ENCODE measurements at regions not wholly inside any gene's neighbourhood (a gene's known extent, or its start where the extent isn't known, plus 50 kb on each side); places are given as distances from the start of the nearest gene placed in this dataset.
"Not testable (repeated sequence)": the region's sequence is repeated elsewhere in the genome, so short reads cannot be mapped to it uniquely, and the experiment has no call there.

DNA sequence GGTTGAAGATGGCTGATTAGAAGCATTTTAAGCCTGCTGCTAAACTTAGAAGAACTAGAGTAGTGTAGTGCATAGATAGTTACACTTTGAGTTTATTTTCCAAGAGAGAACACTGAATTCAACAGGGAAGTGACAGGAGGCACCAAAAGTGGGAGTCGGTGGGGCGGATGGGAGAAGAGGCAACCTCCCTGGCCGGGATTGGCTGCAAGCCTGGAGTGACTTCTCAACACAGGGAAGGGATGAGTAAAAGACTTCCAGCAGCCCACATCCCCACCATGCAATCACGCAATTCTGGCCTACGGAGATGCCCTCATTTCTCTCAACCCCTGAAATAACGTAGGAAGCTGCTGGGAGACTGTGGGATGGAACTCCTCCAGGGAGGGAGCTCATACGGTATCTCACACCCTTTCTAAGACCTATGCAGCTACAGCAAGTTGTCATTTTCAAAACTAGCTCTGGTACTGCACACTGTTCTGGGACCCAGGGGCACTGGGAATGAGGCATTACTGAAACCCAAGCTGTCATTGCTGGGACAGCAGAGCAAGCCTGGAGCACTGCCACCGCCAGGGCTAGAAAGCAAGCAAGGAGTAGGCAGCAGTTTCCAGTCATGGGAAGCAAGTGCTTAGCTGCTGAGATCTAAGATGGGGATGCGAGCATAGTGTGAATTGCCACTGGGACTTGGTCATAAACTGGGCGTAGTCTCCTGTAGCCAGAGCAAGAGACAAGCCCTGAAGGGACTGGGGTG is 331.6 kb upstream of the PTGER4 start:
- H3K4me1 ChIP-seq (ENCODE audit: insufficient read depth, low read length), result no peaks in the 10 kb centered on the region
- H3K9me3 ChIP-seq (ENCODE audit: low read length), result no peaks in the 10 kb centered on the region
- H3K4me3 ChIP-seq (ENCODE audit: low read length), result no peak overlapping the region
- no peaks in the 10 kb centered on the region for H3K36me3 ChIP-seq (ENCODE audit: insufficient read depth, low read length)
- no peaks in the 10 kb centered on the region for H3K27me3 ChIP-seq (ENCODE audit: insufficient read depth, low read length)
- no peak overlapping the region for H2AFZ ChIP-seq (ENCODE audit: low read depth, low read length)

DNA sequence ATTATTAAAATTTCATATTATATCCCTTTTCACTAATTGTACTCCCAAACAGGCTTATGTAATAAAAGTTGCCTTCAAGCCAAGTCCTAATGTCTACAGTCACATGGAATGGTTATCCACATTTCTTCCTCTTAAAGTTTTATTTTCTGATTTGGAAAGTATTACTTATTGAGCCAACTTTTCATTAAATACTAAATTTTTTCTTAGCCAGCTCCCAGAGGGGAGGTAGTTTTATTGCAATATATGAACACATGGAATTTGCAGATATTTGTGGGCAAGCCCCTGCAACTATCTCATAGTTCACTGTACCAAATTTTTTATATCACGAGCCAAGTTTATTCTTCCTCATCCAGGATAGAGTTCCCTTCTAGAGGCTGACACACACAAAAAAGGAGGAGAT is 332.8 kb upstream of the PTGER4 start:
- no peak overlapping the region for H2AFZ ChIP-seq (ENCODE audit: low read depth, low read length)
- no peak overlapping the region for H3K4me3 ChIP-seq (ENCODE audit: low read length)
- no peaks in the 10 kb centered on the region for H3K4me1 ChIP-seq (ENCODE audit: insufficient read depth, low read length)
- H3K27me3 ChIP-seq (ENCODE audit: insufficient read depth, low read length), result no peaks in the 10 kb centered on the region
- H3K36me3 ChIP-seq (ENCODE audit: insufficient read depth, low read length), result no peaks in the 10 kb centered on the region
- H3K9me3 ChIP-seq (ENCODE audit: low read length), result no peaks in the 10 kb centered on the region

DNA sequence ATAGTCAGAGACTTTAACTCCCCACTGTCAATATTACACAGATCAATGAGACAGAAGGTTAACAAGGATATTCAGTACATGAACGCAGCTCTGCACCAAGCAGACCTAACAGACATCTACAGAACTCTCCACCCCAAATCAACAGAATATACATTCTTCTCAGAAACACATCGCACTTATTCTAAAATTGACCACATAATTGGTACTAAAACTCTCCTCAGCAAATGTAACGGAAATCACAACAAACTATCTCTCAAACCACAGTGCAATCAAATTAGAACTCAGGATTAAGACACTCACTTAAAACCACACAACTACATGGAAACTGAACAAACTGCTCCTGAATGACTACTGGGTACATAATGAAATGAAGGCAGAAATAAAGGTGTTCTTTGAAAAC is 341.3 kb upstream of the PTGER4 start:
- not testable (repeated sequence) for H3K36me3 ChIP-seq (ENCODE audit: insufficient read depth, low read length); H3K27me3 ChIP-seq (ENCODE audit: insufficient read depth, low read length); H3K4me3 ChIP-seq (ENCODE audit: low read length); H3K9me3 ChIP-seq (ENCODE audit: low read length); H3K4me1 ChIP-seq (ENCODE audit: insufficient read depth, low read length); H2AFZ ChIP-seq (ENCODE audit: low read depth, low read length)

DNA sequence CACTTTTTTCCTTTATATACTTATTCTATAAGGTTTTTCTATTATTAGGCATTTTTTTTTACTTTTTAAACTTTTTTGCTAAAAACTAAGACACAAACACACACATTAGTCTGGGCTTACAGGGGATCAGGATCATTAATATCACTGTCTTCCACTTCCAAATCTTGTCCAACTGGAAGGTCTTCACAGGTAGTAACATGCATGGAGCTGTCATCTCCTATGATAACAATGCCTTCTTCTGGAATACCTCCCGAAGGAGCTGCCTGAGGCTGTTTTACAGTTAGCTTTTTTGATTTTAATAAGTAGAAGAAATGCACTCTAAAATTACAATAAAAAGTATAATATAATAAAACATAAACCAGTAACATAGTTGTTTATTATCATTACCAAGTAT is 345.5 kb upstream of the PTGER4 start:
- Histone ChIP-seq H3K27me3 (ENCODE audit: insufficient read depth, low read length) (no peaks in the 10 kb centered on the region), H3K9me3 (ENCODE audit: low read length) (no peaks in the 10 kb centered on the region), H2AFZ (ENCODE audit: low read depth, low read length) (no peak overlapping the region), H3K4me3 (ENCODE audit: low read length) (no peak overlapping the region), H3K36me3 (ENCODE audit: insufficient read depth, low read length) (no peaks in the 10 kb centered on the region), H3K4me1 (ENCODE audit: insufficient read depth, low read length) (no peaks in the 10 kb centered on the region)

DNA sequence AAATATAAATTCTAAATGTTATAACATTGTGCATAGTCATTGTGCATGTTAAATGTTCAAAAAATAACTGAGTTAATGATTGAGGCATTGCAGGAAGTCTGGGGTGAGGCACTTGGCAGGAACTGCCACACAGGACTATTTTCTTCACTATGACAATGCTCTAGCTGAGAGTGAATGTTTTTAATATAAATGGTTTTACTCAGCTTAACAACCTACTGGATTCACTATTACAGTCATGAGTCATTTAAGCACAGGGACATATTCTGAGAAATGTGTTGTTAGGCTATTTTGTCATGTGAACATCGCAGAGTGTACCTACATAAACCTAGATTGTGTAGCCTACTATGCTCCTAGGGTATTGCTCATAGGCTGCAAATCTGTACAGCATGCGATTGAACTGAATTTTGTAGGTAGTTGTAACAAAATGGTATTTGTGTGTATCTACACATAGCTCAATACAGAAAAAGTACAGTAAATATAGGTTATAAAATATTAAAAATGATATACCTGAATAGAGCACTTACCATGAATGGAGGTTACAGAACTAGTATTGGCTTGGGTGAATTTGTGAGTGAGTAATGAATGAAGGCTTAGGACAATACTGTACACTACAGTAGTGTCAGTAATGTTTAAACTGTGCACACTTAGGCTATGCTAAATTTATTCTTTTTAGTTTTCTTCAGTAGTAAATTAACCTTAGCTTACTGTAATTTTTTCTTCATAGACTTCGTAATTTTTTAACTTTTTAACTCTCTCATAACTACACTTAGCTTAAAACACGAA is 346.1 kb upstream of the PTGER4 start:
- no peaks in the 10 kb centered on the region for H3K36me3 ChIP-seq (ENCODE audit: insufficient read depth, low read length)
- no peaks in the 10 kb centered on the region for H3K9me3 ChIP-seq (ENCODE audit: low read length)
- H2AFZ ChIP-seq (ENCODE audit: low read depth, low read length), result no peak overlapping the region
- no peaks in the 10 kb centered on the region for H3K27me3 ChIP-seq (ENCODE audit: insufficient read depth, low read length)
- H3K4me1 ChIP-seq (ENCODE audit: insufficient read depth, low read length), result no peaks in the 10 kb centered on the region
- H3K4me3 ChIP-seq (ENCODE audit: low read length), result no peak overlapping the region

DNA sequence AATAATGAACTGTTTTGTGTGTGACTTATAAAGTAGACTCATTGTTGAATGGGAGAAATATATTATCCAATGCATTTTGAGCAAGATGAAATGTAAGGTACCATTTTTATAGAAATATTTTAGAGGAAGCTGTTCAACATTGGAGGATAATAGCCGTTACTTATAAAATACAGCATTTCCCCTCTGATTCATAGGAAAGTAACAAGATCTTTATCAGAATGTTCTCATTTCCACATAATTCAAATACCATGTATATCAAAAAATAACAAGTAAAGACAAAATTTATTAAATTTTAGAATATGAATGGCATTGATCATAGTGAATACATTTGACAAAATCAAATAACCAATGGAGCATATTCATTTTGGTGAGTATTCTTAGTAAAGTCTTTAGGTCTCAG is 346.7 kb upstream of the PTGER4 start:
- Histone ChIP-seq H2AFZ (ENCODE audit: low read depth, low read length) (no peak overlapping the region), H3K9me3 (ENCODE audit: low read length) (no peaks in the 10 kb centered on the region), H3K36me3 (ENCODE audit: insufficient read depth, low read length) (no peaks in the 10 kb centered on the region), H3K4me1 (ENCODE audit: insufficient read depth, low read length) (no peaks in the 10 kb centered on the region), H3K4me3 (ENCODE audit: low read length) (no peak overlapping the region), H3K27me3 (ENCODE audit: insufficient read depth, low read length) (no peaks in the 10 kb centered on the region)

DNA sequence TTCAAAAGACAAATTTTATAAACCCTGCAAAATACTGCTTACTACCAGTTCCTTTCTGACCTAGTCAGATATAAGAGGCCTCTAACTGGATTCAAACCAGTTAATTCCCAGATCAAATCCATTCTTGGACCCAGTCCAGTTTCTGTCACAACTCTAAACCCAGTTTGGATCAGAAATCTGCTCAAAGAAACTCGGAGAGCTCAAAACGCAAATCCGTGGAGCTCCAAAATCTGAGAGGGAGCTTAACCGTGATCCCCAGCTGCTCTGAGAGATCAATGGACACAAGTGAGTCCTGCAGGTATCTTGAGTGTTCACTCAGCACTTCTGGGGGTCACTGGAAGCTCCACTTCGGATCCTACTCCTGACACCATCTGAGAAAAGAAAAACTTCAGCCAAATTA is 348.1 kb upstream of the PTGER4 start:
- Histone ChIP-seq H3K4me1 (ENCODE audit: insufficient read depth, low read length) (no peaks in the 10 kb centered on the region), H3K36me3 (ENCODE audit: insufficient read depth, low read length) (no peaks in the 10 kb centered on the region), H3K27me3 (ENCODE audit: insufficient read depth, low read length) (no peaks in the 10 kb centered on the region), H2AFZ (ENCODE audit: low read depth, low read length) (no peak overlapping the region), H3K4me3 (ENCODE audit: low read length) (no peak overlapping the region), H3K9me3 (ENCODE audit: low read length) (no peaks in the 10 kb centered on the region)

DNA sequence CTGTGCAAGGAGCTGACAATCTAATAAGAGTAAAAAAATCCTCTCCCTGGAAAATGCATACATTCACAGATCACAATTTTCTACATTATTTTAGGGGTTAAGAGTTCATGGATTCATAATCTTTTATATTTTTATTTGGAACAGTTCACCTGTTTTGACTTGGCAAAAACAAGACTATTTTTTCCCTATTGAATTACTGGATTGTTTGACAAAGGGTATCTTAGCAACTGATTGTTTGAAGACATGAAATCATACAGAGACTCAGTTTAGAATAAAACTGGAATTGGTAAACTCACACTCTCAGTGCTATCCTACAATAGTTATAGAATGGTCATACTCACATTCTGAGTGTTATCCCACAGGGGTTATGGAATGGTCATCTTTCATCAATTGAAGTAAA is 358.2 kb upstream of the PTGER4 start:
- no peaks in the 10 kb centered on the region for H3K9me3 ChIP-seq (ENCODE audit: low read length)
- H2AFZ ChIP-seq (ENCODE audit: low read depth, low read length), result no peak overlapping the region
- no peak overlapping the region for H3K4me3 ChIP-seq (ENCODE audit: low read length)
- no peaks in the 10 kb centered on the region for H3K36me3 ChIP-seq (ENCODE audit: insufficient read depth, low read length)
- H3K27me3 ChIP-seq (ENCODE audit: insufficient read depth, low read length), result no peaks in the 10 kb centered on the region
- no peaks in the 10 kb centered on the region for H3K4me1 ChIP-seq (ENCODE audit: insufficient read depth, low read length)

DNA sequence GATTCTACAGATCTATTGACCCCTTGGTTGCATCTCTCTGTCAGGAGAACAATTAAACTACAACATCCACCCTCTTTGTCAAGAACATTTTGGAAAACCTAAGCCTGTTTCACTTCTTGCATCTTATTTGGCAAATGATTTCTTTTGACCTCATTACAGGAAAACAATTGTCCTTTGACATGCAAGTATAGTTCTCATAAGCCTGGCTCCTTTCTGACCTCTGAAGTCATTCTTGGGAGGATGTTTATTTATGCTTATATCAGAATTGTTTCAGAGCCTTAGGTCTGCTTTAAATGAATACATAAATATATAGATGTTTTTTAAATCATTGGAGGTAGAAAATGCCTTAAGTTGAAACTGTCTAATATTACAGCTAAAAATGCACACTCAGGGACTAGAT is 361.3 kb upstream of the PTGER4 start:
- H3K4me1 ChIP-seq (ENCODE audit: insufficient read depth, low read length), result no peaks in the 10 kb centered on the region
- no peaks in the 10 kb centered on the region for H3K36me3 ChIP-seq (ENCODE audit: insufficient read depth, low read length)
- H3K4me3 ChIP-seq (ENCODE audit: low read length), result no peak overlapping the region
- no peaks in the 10 kb centered on the region for H3K9me3 ChIP-seq (ENCODE audit: low read length)
- H3K27me3 ChIP-seq (ENCODE audit: insufficient read depth, low read length), result no peaks in the 10 kb centered on the region
- H2AFZ ChIP-seq (ENCODE audit: low read depth, low read length), result no peak overlapping the region

DNA sequence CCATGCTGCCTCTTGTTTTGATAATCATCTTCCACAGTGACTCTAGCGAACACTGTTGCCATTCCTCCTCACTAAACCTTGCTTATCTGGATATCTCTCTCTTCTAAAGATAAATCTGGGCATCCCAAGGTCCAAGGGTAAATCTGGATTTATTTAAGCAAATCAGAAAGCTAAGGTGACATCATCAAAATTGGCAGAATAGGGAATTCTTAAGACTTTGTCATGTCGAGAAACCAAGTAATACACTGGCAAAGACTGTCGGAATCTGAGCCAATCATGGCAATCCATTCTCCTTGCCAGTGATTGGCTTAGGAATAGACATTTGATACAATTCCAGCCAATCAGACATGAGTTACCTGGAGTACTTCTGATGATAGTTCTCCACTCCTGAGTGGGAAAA is 362.7 kb upstream of the PTGER4 start:
- H2AFZ ChIP-seq (ENCODE audit: low read depth, low read length), result no peak overlapping the region
- no peak overlapping the region for H3K4me3 ChIP-seq (ENCODE audit: low read length)
- H3K9me3 ChIP-seq (ENCODE audit: low read length), result no peaks in the 10 kb centered on the region
- H3K4me1 ChIP-seq (ENCODE audit: insufficient read depth, low read length), result no peaks in the 10 kb centered on the region
- H3K27me3 ChIP-seq (ENCODE audit: insufficient read depth, low read length), result no peaks in the 10 kb centered on the region
- H3K36me3 ChIP-seq (ENCODE audit: insufficient read depth, low read length), result no peaks in the 10 kb centered on the region

DNA sequence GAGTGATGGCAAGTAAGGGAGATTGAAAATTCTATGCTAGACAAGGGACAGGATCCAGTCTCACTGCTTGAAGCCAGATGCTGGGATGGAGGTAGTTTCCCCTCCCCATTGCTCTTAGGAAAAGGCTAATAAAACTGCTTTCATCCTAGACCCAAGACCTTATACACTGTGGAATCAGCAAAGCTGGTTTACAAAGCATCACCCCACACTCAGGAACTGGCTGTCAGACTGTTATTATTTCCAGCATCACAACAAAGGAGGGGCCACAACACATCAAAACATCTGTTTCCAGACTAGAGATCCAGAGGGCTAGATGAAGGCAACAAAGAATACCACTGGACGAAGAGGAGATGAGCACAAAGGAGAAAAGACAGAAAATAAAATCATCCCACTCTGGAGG is 364.6 kb upstream of the PTGER4 start:
- no peaks in the 10 kb centered on the region for H3K27me3 ChIP-seq (ENCODE audit: insufficient read depth, low read length)
- no peaks in the 10 kb centered on the region for H3K9me3 ChIP-seq (ENCODE audit: low read length)
- no peaks in the 10 kb centered on the region for H3K36me3 ChIP-seq (ENCODE audit: insufficient read depth, low read length)
- no peak overlapping the region for H3K4me3 ChIP-seq (ENCODE audit: low read length)
- no peak overlapping the region for H2AFZ ChIP-seq (ENCODE audit: low read depth, low read length)
- no peaks in the 10 kb centered on the region for H3K4me1 ChIP-seq (ENCODE audit: insufficient read depth, low read length)

DNA sequence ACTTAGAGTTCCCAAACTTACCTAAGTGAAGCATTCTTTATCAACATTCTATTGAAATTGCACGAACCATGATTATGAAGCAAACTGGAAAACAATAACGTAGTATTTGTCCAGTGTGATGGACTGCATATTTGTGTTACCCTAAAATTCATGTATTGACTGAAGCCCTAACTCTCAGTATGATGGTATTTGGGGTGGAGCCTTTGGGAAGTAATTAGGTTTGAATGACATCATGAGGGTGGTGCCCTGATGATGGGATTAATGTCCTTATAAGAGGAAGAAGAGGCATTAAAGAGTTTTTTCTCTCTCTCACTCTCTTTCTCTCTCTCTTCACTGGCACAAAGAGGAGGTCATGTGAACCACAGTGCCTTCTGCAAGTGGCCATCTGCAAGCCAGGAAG is 365.4 kb upstream of the PTGER4 start:
- Histone ChIP-seq H3K4me1 (ENCODE audit: insufficient read depth, low read length) (no peaks in the 10 kb centered on the region), H2AFZ (ENCODE audit: low read depth, low read length) (no peak overlapping the region), H3K4me3 (ENCODE audit: low read length) (no peak overlapping the region), H3K27me3 (ENCODE audit: insufficient read depth, low read length) (no peaks in the 10 kb centered on the region), H3K9me3 (ENCODE audit: low read length) (no peaks in the 10 kb centered on the region), H3K36me3 (ENCODE audit: insufficient read depth, low read length) (no peaks in the 10 kb centered on the region)

DNA sequence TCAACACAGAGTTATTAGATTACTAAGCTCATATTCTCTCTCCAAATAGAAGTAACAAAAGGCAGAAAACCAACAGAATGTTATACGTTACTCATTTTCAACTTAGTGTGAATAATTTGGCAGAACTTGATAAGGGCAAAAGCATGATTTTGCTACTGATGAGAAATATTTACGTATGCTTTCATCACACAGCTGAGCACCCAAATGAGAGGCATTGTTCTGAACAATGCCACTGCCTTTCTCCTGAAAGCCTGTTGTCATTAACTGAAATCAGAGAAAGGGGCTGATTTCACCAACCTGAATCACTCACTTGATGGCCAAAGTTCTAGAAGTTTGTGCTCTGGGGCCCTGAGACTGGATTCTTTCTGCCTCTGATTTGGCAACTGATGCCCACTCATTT is 367.5 kb upstream of the PTGER4 start:
- Histone ChIP-seq H3K4me1 (ENCODE audit: insufficient read depth, low read length) (no peaks in the 10 kb centered on the region), H3K9me3 (ENCODE audit: low read length) (no peaks in the 10 kb centered on the region), H3K27me3 (ENCODE audit: insufficient read depth, low read length) (no peaks in the 10 kb centered on the region), H3K4me3 (ENCODE audit: low read length) (no peak overlapping the region), H3K36me3 (ENCODE audit: insufficient read depth, low read length) (no peaks in the 10 kb centered on the region), H2AFZ (ENCODE audit: low read depth, low read length) (no peak overlapping the region)

DNA sequence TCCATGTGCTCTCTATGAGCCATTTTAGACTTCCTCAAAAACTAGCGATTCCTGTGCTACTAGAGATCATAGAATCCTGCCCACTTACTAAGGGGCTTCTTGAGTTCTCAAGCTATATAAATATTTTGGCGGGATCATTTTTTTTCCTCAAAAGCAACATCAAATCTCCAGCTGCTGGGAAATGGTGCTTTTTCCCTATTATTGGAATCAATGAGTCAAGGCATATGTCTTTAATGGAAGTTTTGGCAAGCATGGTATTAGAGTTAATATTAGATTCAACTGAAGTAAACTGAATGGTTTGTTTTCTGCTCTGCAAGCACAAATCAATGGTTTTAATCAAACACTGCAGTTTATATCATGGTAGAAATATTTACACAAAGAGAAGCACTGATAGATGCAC is 369.9 kb upstream of the PTGER4 start:
- Histone ChIP-seq H2AFZ (ENCODE audit: low read depth, low read length) (no peak overlapping the region), H3K4me1 (ENCODE audit: insufficient read depth, low read length) (no peaks in the 10 kb centered on the region), H3K27me3 (ENCODE audit: insufficient read depth, low read length) (no peaks in the 10 kb centered on the region), H3K4me3 (ENCODE audit: low read length) (no peak overlapping the region), H3K9me3 (ENCODE audit: low read length) (no peaks in the 10 kb centered on the region), H3K36me3 (ENCODE audit: insufficient read depth, low read length) (no peaks in the 10 kb centered on the region)
